COR-L47 (cell line): ENCODE measurements at regions not wholly inside any gene's neighbourhood (a gene's known extent, or its start where the extent isn't known, plus 50 kb on each side); places are given as distances from the start of the nearest gene placed in this dataset.
"Not testable (repeated sequence)": the region's sequence is repeated elsewhere in the genome, so short reads cannot be mapped to it uniquely, and the experiment has no call there.

Source experiments
- DNase-seq: peaks from one replicate; lab custom pipeline; 2025; lab: John Stamatoyannopoulos, UW

DNA sequence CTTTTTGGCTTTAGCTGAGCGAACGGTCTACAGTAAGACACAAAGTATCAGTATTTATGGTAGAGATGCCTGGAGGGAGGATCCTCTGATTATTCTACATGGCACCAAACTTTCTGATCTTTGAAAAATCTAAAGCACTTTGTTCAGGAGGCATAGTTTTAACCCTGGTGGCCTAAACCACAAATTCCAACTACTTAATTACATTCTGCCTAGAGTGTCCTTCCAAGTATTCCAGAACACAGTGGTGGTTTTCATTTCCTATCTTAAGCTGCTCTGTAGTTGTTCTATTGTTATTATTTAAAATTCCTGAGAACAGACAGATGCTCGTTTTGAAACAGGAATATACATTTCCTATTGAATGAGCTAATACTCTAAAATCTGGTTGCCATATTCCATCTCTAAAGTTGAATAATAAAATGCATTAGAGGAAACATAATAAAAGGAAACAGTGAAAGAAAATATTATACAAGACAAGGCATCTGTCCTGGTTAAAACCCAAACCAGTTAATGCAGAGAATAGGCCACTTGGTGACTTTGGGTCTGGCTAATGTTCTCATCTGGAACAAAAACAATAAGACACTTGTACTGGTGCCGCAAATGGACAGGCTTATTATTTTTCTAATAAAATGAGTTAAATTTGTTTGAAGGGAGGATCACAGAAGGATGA lies 657.4 kb downstream of the SPRY1 start:
- DNase-seq, result no peak

GRCh38 chr4:124055336-124055735 lies 657.2 kb downstream of the ANKRD50 start:
- no peak for DNase-seq

GRCh38 chr4:124055896-124056295 lies 656.6 kb downstream of the ANKRD50 start:
- DNase-seq, result no peak

- no peak for DNase-seq
These were observed 652.1 kb downstream of the ANKRD50 start for GRCh38 chr4:124060261-124060918.

DNA sequence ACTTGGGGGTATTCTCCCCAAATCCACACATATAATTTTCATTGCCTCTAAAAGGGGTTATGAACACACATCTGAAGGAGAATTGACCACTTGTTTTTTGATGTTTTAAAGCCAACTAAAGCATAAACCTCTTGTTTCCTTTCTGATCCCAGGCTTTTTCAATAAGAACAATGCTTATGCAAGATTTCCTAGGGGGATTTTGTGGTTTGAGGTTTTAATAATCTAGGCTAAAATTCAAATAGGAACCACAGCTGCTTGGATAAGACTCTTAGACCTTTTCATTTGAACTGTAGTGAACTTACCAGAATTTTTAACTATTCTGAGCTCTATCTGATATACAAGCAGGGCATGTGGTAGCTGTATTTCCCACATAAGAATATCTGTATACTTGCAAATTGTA lies 651.1 kb downstream of the ANKRD50 start:
- DNase-seq, result no peak

DNA sequence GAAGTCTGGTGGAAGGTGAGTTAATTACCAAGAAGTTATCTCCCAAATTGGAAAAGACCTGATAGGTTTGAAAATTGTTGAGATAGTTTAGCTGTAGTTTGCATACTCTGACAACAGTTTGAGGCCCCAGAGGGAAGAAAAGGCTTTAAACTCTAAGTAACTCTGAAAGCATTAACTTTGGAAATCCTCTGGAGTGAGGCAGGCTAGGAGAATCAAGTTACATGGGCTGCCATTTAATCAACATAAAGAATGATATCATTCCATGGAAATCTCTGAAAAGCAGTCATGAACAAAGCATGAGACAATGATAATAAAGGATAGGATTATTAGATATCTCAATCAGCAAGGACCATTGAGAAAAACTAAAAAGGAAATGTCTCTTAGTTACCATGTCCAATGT lies 647.1 kb downstream of the ANKRD50 start:
- DNase-seq, result no peak

DNA sequence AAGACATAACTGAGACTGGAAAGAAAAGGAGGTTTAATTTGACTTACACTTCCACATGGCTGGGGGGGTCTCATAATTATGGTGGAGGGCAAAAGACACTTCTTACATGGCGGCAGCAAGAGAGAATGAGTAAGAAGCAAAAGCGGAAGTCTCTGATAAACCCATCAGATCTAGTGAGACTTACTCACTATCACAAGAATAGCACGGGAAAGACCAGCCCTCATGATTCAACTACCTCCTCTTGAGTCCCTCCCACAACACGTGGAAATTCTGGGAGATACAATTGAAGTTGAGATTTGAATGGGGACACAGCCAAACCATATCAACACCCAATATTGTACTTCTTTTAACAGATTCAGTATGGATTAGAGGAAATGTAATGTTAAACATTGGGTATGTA lies 646.6 kb downstream of the ANKRD50 start:
- no peak for DNase-seq

GRCh38 chr4:124066595-124066994 lies 645.9 kb downstream of the ANKRD50 start:
- DNase-seq, result no peak

GRCh38 chr4:124067046-124067445 lies 645.5 kb downstream of the ANKRD50 start:
- DNase-seq, result no peak

GRCh38 chr4:124070688-124071484 lies 641.6 kb downstream of the ANKRD50 start:
- DNase-seq, result no peak

DNA sequence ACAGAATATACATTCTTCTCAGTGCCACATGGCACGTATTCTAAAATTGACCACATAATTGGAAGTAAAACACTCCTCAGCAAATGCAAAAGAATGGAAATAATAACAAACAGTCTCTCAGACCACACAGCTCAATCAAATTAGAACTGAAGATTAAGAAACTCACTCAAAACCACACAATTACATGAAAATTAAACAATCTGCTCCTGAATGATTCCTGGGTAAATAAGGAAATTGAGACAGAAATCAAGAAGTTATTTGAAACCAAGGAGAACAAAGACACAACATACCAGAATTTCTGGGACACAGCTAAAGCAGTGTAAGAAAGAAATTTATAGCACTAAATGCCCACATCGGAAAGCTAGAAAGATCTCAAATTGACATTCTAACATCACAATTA lies 637.3 kb downstream of the ANKRD50 start:
- not testable (repeated sequence) for DNase-seq

GRCh38 chr4:124079174-124079780 lies 633.3 kb downstream of the ANKRD50 start:
- no peak for DNase-seq

DNA sequence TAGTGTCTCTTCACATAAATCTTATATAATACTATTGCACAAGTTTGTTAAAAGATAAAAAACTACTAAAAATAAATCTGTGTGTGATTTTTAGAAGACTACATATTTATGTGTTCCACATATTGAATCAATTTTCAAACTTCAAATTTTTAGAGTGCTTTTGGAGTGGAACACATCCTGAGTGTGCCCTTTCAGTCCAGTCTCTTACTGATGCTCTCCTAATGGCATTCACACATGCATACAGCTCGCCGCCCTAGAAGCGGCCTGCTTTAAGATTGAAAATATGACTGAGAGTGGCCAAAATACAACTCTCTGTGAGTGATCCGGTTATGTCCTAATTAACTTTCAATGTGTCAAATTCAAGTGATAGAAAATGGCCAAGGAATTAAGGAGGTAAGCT lies 628.8 kb downstream of the ANKRD50 start:
- DNase-seq, result no peak

DNA sequence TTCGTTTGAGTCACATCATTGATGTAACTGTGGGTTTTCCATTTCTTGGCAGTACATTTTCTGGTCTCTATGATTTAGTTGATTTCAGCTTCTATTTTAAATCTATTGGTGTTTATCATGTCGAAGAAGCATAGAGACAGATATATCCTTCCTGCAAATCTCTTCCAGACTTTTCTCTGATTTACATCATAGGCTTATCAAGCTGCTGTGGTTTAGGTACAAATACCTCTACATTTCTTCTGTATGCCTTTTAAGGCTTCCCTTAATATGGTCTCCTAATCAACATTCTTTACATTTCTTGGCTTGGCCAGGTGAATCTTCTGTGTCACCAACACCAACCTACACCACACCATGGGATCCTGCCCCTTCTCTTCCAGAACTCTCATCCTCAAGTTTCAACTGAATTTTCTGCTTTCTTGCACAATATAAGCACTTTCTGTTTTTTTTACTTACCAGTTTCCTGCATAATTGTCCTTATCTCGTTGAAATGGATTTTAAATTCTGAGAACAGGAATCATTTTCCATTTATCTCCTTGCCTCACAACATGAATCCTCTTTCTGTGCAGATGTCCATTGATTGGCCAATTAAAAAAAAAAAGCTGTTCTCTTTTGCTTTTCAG lies 626.9 kb downstream of the ANKRD50 start:
- DNase-seq, result no peak

DNA sequence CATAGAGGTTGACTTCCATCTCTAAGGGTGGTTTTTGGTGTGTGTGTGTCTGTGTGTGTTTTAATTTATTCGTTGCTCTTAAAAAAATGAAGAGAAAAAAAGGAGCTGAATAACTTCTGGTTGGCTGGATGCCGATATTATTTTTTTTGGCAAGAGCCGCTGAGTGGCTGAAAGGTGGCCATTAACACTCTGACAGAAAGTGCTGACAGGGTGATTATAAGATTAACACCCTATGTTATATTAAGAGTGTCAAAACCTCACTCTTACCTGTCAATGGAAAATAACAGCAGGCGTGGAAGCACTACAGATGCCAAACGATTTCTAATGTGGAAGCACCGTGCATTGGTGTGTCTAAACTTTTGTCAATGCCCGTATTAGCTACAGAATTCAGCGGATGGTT lies 622.5 kb downstream of the ANKRD50 start:
- DNase-seq, result no peak

GRCh38 chr4:124092101-124092500 lies 620.4 kb downstream of the ANKRD50 start:
- no peak for DNase-seq

- no peak for DNase-seq
These were observed 620.0 kb downstream of the ANKRD50 start for GRCh38 chr4:124092541-124092984.

DNA sequence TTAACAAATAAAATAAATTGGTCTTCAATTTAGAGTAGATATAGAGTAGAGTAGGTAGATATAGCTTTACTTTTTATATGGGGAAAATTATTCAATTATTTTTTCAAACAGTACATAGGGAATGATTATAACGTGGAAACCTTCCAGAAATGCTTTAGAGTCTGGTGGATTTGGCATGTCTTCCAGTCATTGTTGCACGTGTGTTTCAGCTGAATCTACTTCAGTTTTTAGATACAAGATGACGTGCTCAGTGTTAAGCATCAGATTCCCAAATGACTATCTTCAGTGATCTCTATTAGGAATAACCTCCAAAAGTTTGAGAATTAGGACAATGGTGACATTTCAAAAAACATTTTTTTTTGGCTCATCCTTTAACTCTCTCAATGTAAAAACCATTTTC lies 616.9 kb downstream of the ANKRD50 start:
- no peak for DNase-seq

- no peak for DNase-seq
These were observed 616.2 kb downstream of the ANKRD50 start for GRCh38 chr4:124096290-124096689.

GRCh38 chr4:124097447-124097846 lies 615.1 kb downstream of the ANKRD50 start:
- DNase-seq, result no peak

DNA sequence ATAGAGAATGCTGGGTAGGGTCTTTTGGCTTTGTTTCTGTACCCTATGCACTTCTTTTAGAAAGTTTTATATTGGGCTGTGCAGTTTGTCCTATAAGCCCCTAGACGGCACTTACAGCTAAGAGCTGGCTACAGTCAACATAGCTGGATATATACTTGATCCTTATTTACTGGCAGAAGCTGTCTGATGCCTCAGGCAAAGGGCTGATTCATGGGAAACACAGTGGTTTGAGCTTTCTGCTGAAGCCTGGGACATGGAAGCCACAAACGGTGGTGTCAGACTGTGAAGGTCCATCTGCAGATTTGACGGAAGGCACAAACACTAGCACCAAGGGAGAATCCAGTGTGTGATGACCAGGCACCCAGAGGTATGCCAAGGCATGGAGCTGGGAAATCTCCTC lies 608.4 kb downstream of the ANKRD50 start:
- DNase-seq, result no peak

DNA sequence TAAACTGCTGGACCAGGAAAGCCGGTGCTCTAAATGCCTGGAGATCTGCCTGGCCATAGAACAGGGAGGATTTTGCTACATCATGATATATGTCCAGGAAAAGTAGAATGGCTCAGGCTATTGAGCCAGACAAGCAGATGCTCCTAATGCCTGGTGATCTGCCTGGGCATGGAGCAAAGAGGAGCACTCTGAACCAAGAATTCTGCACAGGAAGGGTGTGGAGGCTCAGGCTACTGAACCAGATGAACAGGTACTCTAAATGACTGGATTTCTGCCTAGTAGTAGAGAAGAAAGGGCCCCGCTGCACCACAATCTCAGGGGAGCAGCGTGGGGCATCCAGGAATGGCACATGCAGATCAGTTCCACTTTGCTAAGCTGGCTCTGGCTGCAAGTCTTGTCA lies 607.9 kb downstream of the ANKRD50 start:
- DNase-seq, result no peak
